GM12878 (cell line): ENCODE measurements at regions not wholly inside any gene's neighbourhood (a gene's known extent, or its start where the extent isn't known, plus 50 kb on each side); places are given as distances from the start of the nearest gene placed in this dataset.

ENCODE experiments used
- ATAC-seq: fragments of 200-7000 bp; cut with Tn5 transposase; 3 replicates; pipeline ENCODE4 v1.9.1; 2020; ENCODE audit warnings: mild to moderate bottlenecking, moderate library complexity
- BruUV-seq: library from RNA; stranded (reverse); fragments of 400-500 nt; replicated peaks from 2 replicates; lab custom pipeline; 2021; lab: Mats Ljungman, UMichigan
- CTCF ChIA-PET: fragments of 300-600 bp; sonication (Branson Sonifier 250); formaldehyde crosslinking; extraction: SDS; loops from one replicate; lab custom pipeline; 2021; ENCODE audit warnings: inconsistent platforms; lab: Yijun Ruan, JAX
- POLR2A ChIA-PET: fragments of 350-600 bp; formaldehyde crosslinking; extraction: SDS; loops from one replicate; lab custom pipeline; 2021; ENCODE audit warnings: inconsistent platforms; lab: Charles Lee
- RAD21 ChIA-PET: fragments of 300-600 bp; sonication (Branson Sonifier 250); formaldehyde crosslinking; loops from one replicate; lab custom pipeline; 2023; ENCODE audit warnings: antibody characterized with exemption; ENCODE audit not compliant: unreplicated experiment; lab: Charles Lee
- SMC1A ChIA-PET: fragments of 300-600 bp; sonication (Branson Sonifier 250); formaldehyde crosslinking; loops from one replicate; lab custom pipeline; 2023; ENCODE audit not compliant: unreplicated experiment, uncharacterized antibody; lab: Charles Lee
- DNase-seq: peaks from one replicate; pipeline ENCODE4 v3.0.0-alpha.2; 2011; ENCODE audit warnings: low read depth, low spot score
- FAIRE-seq: peaks from 3 replicates; lab custom pipeline; 2011; peaks lifted over from hg19 to GRCh38; lab: Jason Lieb, UNC
- H2AFZ ChIP-seq: 2 replicates; pipeline ENCODE4 v1.6.0; 2011; ENCODE audit warnings: low read depth, low read length, control low read depth; ENCODE audit not compliant: control insufficient read depth
- H3K27ac ChIP-seq: 2 replicates; pipeline ENCODE4 v1.5.1; 2011; ENCODE audit warnings: control low read depth; ENCODE audit not compliant: control insufficient read depth, insufficient read depth
- H3K27me3 ChIP-seq, 2 experiments: replicated peaks in 1 of 2; 2 replicates each; pipeline versions ENCODE4 v1.6.0 to v1.6.1; 2011; ENCODE audit warnings: low read length in 1 of 2; ENCODE audit not compliant: control insufficient read depth in 2 of 2, insufficient read depth in 2 of 2
- H3K36me3 ChIP-seq, 2 experiments: 2 replicates each; pipeline ENCODE4 v1.5.1; 2011; ENCODE audit warnings: low read length in 1 of 2; ENCODE audit not compliant: control insufficient read depth in 2 of 2, insufficient read depth in 2 of 2
- H3K4me1 ChIP-seq: 2 replicates; pipeline ENCODE4 v1.6.1; 2011; ENCODE audit warnings: mild to moderate bottlenecking, low read length, moderate library complexity, mixed read lengths; ENCODE audit not compliant: control insufficient read depth, insufficient read depth
- H3K4me2 ChIP-seq: 2 replicates; pipeline ENCODE4 v1.6.0; 2011; ENCODE audit warnings: control low read depth; ENCODE audit not compliant: control insufficient read depth, insufficient read depth
- H3K4me3 ChIP-seq: fragments of 200-600 bp; sonication (generic); 2 replicates; pipeline ENCODE4 v1.5.1; 2016
- H3K79me2 ChIP-seq: 2 replicates; pipeline ENCODE4 v1.6.0; 2011; ENCODE audit warnings: low read length; ENCODE audit not compliant: control insufficient read depth, insufficient read depth
- H3K9ac ChIP-seq: 2 replicates; pipeline ENCODE4 v1.8.0; 2011; ENCODE audit warnings: low read length, control low read depth, mixed read lengths; ENCODE audit not compliant: control insufficient read depth, insufficient read depth
- H3K9me3 ChIP-seq: replicated peaks from 3 replicates; pipeline ENCODE4 v1.5.1; 2011; ENCODE audit warnings: mild to moderate bottlenecking, low read length; ENCODE audit not compliant: control insufficient read depth, insufficient read depth
- H4K20me1 ChIP-seq: 2 replicates; pipeline ENCODE4 v1.6.0; 2011; ENCODE audit not compliant: control insufficient read depth, insufficient read depth
- BCL11A ChIP-seq: IDR thresholded peaks from 2 replicates; pipeline ENCODE4 v1.6.1; 2011; ENCODE audit warnings: low read depth, low read length
- ESRRA ChIP-seq: IDR thresholded peaks from 2 replicates; pipeline ENCODE4 v1.6.1; 2012; ENCODE audit warnings: mild to moderate bottlenecking, low read length, improper control_type of control experiment
- FOS ChIP-seq: IDR thresholded peaks from 3 replicates; pipeline ENCODE4 v1.6.1; 2011; ENCODE audit warnings: borderline replicate concordance; ENCODE audit not compliant: insufficient read length; ENCODE audit errors: extremely low read depth
- MYC ChIP-seq: IDR thresholded peaks from 2 replicates; pipeline ENCODE4 v1.6.1; 2011; ENCODE audit warnings: mild to moderate bottlenecking, low read length, moderate library complexity, inconsistent platforms; ENCODE audit not compliant: insufficient read depth, insufficient replicate concordance, insufficient read length, severe bottlenecking
- NBN ChIP-seq: fragments of 450-650 bp; IDR thresholded peaks from 2 replicates; pipeline ENCODE4 v1.6.1; 2016
- NR2C2 ChIP-seq: IDR thresholded peaks from 2 replicates; pipeline ENCODE4 v1.6.1; 2011; ENCODE audit warnings: borderline replicate concordance, low read depth; ENCODE audit not compliant: control insufficient read depth, insufficient read length
- PAX8 ChIP-seq: fragments of 450-650 bp; IDR thresholded peaks from 2 replicates; pipeline ENCODE4 v1.6.1; 2017; ENCODE audit warnings: mild to moderate bottlenecking, moderate library complexity
- SRF ChIP-seq, 2 experiments: IDR thresholded peaks; 2 replicates each; pipeline ENCODE4 v1.6.1; 2011; ENCODE audit warnings: low read depth in 2 of 2, low read length in 2 of 2, mild to moderate bottlenecking in 1 of 2, moderate library complexity in 1 of 2
- ZNF622 ChIP-seq: fragments of 450-650 bp; IDR thresholded peaks from 2 replicates; pipeline ENCODE4 v1.6.1; 2017; ENCODE audit warnings: mild to moderate bottlenecking, inconsistent platforms
- ZZZ3 ChIP-seq: IDR thresholded peaks from 2 replicates; pipeline ENCODE4 v1.6.1; 2011; ENCODE audit warnings: low read depth; ENCODE audit not compliant: control insufficient read depth, insufficient read length
- WGBS: methylation state at CpG from one replicate; pipeline ENCODE4 v1.1.6; 2016; ENCODE audit warnings: low lambda C conversion rate; ENCODE audit not compliant: insufficient replicate concordance, insufficient coverage; ENCODE audit errors: missing lambda C conversion rate; 5-methylcytosine and 5-hydroxymethylcytosine counted together
- in situ Hi-C: fragments of 300-500 bp; cut with MboI; formaldehyde crosslinking; loops from 9 replicates; pipeline ENCODE4 v1.14.3; 2018; ENCODE audit warnings: mixed read lengths
- intact Hi-C: fragments of 100-400 bp; cut with micrococcal nuclease; formaldehyde crosslinking; loops from one replicate; pipeline ENCODE4 v1.14.2; 2022; ENCODE audit not compliant: unreplicated experiment
- TF ChIP-seq, protein P1 (sequence below): fragments of 450-650 bp; IDR thresholded peaks from 2 replicates; pipeline ENCODE4 v1.6.1; 2014; ENCODE audit warnings: mild to moderate bottlenecking
- TF ChIP-seq, protein P2 (sequence below): IDR thresholded peaks from 2 replicates; pipeline ENCODE4 v1.6.1; 2011; ENCODE audit warnings: low read depth, low read length, improper control_type of control experiment, borderline replicate concordance
- TF ChIP-seq, protein P3 (sequence below): IDR thresholded peaks from 2 replicates; pipeline ENCODE4 v1.6.1; 2012; ENCODE audit warnings: low read depth, low read length, improper control_type of control experiment
- TF ChIP-seq, protein P4 (sequence below): fragments of 150-350 bp; IDR thresholded peaks from 2 replicates; pipeline ENCODE4 v1.6.1; 2014; ENCODE audit warnings: mild to moderate bottlenecking, low read depth, low read length

DNA sequence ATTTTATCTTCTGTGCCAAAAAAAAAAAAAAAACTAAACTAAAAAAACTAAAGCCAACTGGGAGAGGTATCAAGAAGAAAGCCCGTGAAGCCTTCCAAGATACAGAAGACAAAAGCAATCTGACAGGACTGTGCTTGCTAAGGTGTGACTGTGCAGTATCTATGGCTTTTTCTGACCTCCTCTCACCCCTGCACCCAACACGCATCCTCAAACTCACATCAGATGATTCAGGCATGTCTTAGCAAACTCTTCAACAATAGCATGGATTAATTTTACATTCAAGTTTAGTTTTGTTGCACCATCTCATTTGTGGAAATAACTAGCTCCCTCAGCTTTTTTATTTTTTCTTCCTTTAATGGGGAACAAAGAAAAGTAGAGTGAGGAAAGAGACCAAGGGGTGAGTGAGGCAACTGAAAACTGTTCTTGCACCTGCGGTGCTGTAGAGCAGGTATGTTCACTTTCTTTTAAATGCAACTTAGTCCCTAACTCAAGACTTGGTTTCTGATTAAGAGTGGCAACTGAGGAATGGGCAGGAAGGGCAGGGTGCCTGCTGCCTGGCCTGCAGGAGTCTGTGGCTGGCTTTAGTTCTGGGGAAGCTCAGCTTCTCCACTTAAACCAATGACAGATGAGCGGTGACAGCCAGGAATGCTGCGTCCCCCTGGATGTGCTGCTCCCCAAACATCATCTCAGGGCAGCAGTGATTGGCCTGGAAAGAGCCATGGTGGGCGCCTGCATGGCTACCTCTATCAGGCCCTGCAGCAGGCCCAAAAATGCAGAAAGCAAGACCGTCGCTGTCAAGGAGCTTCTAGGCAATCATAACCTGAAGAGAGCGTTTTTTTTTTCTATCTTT lies 71.3 kb upstream of the LRRC8B start:
- Histone ChIP-seq H3K9me3 (no peaks in the 10 kb centered on the region), H2AFZ (no peak overlapping the region), H3K27ac (no peak overlapping the region), H3K4me2 (no peak overlapping the region), H3K4me3 (no peak overlapping the region), H3K27me3 (no peaks in the 10 kb centered on the region; a peak in 1 of 4 replicates), H3K79me2 (no peaks in the 10 kb centered on the region), H3K9ac (no peak overlapping the region), H3K36me3 (no peaks in the 10 kb centered on the region), H3K4me1 (peaks cover 7% of the 10 kb centered on the region; the same call in 1 of the 2 replicates), H4K20me1 (no peaks in the 10 kb centered on the region)
- TF ChIP-seq FOS (no peak), ZNF622 (no peak), MYC (no peak), ZZZ3 (no peak), NBN (no peak), BCL11A (no peak), PAX8 (no peak), NR2C2 (no peak), ESRRA (no peak), SRF (IDR thresholded peaks at IDR 0.05; ENCODE audit: low read depth in 2 of 2, low read length in 2 of 2) (no peak)
- TF ChIP-seq, protein P1, sequence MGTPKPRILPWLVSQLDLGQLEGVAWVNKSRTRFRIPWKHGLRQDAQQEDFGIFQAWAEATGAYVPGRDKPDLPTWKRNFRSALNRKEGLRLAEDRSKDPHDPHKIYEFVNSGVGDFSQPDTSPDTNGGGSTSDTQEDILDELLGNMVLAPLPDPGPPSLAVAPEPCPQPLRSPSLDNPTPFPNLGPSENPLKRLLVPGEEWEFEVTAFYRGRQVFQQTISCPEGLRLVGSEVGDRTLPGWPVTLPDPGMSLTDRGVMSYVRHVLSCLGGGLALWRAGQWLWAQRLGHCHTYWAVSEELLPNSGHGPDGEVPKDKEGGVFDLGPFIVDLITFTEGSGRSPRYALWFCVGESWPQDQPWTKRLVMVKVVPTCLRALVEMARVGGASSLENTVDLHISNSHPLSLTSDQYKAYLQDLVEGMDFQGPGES, result no peak
- TF ChIP-seq, protein P2, sequence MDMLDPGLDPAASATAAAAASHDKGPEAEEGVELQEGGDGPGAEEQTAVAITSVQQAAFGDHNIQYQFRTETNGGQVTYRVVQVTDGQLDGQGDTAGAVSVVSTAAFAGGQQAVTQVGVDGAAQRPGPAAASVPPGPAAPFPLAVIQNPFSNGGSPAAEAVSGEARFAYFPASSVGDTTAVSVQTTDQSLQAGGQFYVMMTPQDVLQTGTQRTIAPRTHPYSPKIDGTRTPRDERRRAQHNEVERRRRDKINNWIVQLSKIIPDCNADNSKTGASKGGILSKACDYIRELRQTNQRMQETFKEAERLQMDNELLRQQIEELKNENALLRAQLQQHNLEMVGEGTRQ, result no peak
- TF ChIP-seq, protein P3, sequence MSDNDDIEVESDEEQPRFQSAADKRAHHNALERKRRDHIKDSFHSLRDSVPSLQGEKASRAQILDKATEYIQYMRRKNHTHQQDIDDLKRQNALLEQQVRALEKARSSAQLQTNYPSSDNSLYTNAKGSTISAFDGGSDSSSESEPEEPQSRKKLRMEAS, result no peak
- TF ChIP-seq, protein P4, sequence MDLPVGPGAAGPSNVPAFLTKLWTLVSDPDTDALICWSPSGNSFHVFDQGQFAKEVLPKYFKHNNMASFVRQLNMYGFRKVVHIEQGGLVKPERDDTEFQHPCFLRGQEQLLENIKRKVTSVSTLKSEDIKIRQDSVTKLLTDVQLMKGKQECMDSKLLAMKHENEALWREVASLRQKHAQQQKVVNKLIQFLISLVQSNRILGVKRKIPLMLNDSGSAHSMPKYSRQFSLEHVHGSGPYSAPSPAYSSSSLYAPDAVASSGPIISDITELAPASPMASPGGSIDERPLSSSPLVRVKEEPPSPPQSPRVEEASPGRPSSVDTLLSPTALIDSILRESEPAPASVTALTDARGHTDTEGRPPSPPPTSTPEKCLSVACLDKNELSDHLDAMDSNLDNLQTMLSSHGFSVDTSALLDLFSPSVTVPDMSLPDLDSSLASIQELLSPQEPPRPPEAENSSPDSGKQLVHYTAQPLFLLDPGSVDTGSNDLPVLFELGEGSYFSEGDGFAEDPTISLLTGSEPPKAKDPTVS, result no peak
- 60% methylated on average over 9 of the region's 9 CpGs for WGBS
- in situ Hi-C loops (no loop called here), intact Hi-C loops (loop anchor here (10.0 kb wide), 1 partner anchor 519 kb away; no protein-coding TSS in a partner anchor)
- ChIA-PET RAD21 (interaction anchor here (0.6 to 1.4 kb wide), 7 partner anchors 11 to 456 kb away, joined by 3 to 12 read pairs (median 4); partner anchors contain the start of gene GBP6), POLR2A (no interaction called here), SMC1A (interaction anchor here (0.5 to 2.6 kb wide), 10 partner anchors 11 to 483 kb away, joined by 3 to 7 read pairs (median 4); no protein-coding TSS in a partner anchor), CTCF (interaction anchor here (1.1 to 4.9 kb wide), 10 partner anchors 85 to 475 kb away, joined by 3 to 27 read pairs (median 4); partner anchors contain the start of gene GBP1)
- DNase-seq (no peak), FAIRE-seq (no peak), ATAC-seq (no peak)
- BruUV-seq, result no TSS peak
